ENCODE measurements at regions not wholly inside any gene's neighbourhood (a gene's known extent, or its start where the extent isn't known, plus 50 kb on each side); places are given as distances from the start of the nearest gene placed in this dataset.

DNA sequence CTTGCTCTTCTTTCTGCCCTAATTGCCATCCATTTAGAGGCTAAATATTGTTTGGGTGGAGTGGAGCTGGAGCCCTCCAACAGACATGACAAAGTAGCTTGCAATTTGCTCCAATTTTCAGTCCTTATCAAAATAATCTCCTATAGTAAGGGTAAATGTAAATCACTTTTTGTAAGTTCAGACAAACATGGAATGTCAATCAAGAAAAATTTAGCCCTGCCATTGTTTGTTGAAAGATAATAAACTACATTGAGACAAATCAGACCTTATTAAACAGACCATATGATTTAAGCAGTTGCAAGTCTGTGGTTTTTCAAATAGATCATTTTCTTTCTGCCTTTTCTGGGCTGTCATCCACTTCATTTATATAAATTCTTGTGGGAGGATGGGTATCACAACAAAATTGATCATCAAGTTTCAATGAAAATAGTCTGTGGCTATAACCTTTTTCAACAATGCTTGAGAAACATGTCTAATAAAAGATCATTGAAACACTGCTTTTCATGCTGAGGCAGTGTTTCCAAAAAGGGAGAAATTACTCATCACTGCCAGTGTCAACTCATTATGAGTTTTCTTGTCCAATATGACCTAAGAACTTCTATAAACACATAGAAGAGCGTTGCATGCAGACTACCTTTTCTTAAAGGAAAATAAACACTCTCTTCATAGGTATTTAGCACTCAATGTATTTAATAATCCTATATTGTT lies 1152.0 kb upstream of the B3GALT2 start:
- DNase-seq (ENCODE audit: low spot score), result no peak
- intact Hi-C loops (cut with DNase I), result no loop called here

DNA sequence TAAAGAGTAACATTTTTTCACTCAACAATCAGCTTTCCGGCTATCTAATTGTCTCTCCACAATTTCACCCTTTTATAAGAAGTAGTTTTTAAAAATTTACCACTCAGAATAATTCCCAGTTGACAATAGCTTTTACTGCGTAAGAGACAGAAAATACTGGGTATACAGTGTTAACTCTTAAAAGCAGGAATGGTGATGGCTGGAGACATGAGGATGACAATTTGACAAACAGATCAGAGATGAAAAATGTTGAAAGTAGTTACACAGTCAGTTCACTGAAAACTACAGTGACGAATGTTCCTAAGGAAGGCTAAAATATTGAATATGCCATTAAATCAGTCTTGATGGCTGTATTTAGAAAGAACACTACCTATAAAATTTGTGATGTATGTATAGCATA lies 1146.8 kb upstream of the B3GALT2 start:
- intact Hi-C loops (cut with DNase I), result no loop called here
- DNase-seq (ENCODE audit: low spot score), result no peak

DNA sequence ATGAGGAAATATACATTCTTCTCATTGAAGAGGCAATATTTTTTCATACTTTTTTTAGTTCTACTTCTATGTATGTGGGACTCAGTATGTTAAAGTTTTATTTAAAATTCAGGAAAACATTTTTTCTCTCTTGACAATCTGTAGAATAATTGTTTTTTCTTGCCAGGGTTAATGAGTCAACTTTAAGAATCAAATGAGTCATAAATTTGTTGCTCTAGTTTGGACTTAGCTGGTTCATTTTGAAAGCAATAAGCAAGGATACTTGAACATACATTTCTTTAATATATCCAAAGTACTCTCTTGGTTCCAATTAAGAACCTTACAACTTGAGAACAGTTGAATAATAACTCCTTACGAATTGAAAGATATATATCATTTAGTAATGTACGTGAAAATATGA lies 1145.3 kb upstream of the B3GALT2 start:
- no peak for DNase-seq (ENCODE audit: low spot score)
- intact Hi-C loops (cut with DNase I), result no loop called here

DNA sequence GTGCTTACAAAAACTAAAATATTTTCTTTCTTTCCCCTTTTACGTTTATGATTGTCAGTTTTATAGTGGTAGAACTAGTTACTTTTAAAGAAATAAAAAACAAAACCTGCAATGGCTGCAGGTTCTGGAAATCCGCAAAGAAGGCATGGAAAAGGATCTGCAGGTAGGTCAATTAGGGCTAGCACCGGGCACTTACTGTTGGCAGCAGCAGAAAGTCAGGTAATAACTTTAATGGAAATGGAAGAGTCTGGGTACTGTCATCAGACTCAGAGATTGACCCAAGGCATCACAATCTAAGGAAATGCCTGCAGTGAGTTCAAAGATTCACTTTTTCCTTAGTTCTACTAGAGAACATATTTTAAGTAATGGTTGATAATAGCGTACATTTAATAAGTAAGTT lies 1136.3 kb upstream of the B3GALT2 start:
- no peak for DNase-seq (ENCODE audit: low spot score)
- intact Hi-C loops (cut with DNase I), result no loop called here

DNA sequence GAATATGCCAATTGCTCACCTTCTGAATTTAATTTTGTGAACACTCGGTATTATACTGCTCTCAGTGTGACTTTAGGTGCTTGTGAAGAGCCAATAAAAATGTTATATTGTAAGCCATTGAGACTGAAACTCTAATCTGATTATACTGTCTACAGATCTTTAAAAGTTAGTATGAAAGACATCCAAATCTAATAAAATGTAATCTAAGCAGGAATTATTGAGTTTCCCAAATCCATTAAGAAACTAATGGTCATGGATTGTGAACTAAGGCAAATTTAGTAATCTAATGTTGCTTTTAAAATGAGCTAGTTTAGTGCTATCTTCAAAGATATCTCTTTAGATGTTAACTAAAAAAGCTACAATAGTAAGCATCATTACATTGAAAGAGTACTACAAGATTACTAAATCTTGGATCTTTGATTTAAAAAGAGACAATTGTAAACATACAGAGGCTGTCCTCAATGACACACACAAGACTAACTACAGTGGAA lies 1132.4 kb upstream of the B3GALT2 start:
- no peak for DNase-seq (ENCODE audit: low spot score)
- intact Hi-C loops (cut with DNase I), result no loop called here

DNA sequence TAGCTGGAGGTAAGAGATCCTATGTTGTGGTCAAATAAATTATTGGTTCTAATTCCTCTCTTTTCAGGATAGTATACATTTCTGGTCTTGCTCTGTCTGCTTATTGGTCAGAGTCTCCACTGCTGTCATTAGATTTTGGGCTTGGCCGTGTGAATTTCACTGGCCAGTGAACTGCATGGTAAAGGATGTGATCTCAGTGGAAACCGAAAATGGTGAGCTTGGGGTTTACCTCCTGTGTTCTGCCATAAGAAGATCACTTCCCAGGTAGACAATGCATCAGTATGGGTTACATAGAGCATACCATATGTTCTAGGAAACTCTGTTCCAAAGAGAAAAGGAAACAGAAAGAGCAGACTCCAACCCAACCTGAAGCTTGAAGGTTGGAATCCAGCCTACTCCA lies 1123.3 kb upstream of the B3GALT2 start:
- no peak for DNase-seq (ENCODE audit: low spot score)
- intact Hi-C loops (cut with DNase I), result no loop called here

DNA sequence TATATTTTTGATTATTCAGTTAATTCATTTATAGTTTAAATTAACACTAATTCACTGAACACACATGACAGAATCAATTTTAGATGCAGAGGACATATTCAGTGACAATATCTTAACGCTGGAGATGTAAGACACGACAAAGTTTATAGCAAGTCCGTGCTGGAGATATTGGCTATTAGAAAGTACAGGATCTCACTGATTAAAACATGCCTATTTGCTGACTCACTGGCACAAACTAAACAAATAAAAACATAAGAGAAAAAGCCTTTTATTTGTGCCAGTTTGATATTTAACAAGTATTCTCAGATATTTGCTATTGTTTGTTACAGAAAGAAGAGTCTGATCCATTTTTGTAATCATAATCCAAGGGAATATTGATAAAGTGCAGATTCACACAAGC lies 1122.9 kb upstream of the B3GALT2 start:
- DNase-seq (ENCODE audit: low spot score), result no peak
- intact Hi-C loops (cut with DNase I), result no loop called here

DNA sequence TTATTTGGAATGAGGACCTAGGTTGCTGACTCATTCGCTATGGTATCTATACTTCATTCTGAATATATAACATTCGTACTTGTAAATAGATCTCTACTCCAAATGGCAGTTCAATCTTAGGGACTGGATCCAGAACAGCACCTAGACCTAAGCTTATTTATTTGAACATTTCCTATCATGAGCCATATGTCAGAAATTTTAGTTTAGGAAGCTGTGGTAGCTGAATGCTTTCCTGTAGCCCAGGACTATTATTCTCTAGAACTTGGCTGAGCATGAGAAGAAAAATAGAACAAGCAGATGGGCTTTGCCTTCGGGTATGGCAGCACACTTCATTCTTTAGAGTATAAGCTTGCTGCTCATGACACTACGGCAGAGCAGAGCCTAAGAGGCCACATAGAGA lies 1114.4 kb upstream of the B3GALT2 start:
- DNase-seq (ENCODE audit: low spot score), result no peak
- intact Hi-C loops (cut with DNase I), result loop anchor here in 1 of 2 donors (1.0 kb wide), 1 partner anchor 10 kb away; no protein-coding TSS in a partner anchor

DNA sequence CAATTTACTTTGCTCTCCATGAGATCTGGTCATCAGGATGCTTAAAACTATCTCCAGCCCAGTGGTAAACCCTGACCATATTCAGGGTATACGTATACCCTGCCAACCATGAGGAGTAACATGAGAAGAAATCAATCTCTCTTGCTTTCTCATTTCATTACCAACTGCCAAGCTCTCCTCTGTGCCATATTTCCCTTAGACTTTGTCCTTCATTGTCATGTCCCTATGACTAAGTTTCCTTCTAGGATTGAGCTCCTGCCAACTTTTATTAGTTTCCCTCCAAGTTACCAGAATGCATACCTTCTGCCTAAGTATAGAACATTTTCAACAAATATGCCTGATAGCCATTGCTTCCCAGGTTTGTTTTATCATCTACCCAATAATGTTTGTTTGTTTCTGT lies 1113.9 kb upstream of the B3GALT2 start:
- intact Hi-C loops (cut with DNase I), result loop anchor here in 1 of 2 donors (1.0 kb wide), 1 partner anchor 10 kb away; no protein-coding TSS in a partner anchor
- no peak for DNase-seq (ENCODE audit: low spot score)

DNA sequence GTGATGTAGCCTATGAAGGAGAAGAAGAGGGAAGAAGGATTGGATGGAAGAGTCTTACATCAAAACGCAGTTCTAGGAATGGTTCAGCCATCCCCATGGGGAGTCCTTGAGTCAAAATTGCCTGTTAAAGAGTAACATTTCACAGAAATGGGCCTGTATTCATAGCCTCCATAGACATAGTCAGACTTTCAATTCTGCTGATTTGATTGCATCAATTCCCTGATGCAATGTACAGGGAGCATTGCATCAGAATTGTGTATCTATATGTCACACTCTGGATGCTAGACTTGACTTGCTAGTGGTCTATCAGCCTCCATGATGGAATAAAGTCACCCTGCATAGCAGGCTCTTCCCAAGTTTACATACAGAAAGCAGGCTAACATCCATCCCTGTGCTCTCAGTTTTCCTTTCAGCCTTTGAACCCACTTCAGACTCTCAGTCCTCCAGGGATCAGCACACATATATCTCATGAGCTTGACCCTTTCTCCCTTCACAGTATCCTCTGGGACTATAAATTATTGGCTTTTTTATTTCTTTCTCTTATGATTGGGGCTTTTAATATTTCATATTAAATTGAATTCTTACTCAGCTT lies 1111.7 kb upstream of the B3GALT2 start:
- intact Hi-C loops (cut with DNase I), result no loop called here
- DNase-seq (ENCODE audit: low spot score), result no peak

DNA sequence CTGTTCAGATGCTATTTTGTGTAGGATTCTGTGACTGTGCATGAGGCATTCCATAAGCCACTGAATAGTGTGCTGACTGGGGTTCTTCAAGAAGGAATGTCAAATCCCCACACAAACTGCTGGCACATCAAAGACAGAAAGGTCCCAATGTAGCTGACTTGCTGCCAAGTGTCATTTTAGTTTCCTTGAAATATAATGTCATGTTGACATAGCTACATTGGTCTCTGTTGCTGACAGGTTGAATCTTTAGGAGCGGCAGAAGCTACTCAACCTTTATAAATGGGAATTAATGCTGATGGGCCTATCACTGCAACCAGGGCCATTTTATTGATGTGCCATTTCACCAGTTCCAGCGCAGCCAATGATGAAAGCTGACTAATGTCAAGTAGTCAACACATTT lies 1110.7 kb upstream of the B3GALT2 start:
- intact Hi-C loops (cut with DNase I), result no loop called here
- DNase-seq (ENCODE audit: low spot score), result no peak

DNA sequence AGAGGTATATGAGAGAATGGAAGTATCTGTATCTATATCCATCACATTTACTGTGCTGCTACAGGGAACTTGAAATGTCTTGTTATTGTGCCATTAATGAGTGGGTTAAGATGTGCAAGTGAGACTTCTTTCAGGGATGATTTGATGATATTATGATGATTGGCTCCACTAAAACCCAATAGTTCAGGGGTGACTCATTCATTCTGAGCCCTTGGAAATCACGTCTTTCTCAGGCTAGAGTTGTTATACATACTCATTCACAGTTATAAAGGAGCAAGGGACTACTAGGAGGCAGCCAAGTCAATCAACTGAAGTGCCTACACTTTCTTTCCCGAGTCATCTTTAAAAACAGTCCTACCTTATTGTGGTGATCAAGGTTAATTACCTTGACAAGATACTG lies 1109.8 kb upstream of the B3GALT2 start:
- intact Hi-C loops (cut with DNase I), result no loop called here
- DNase-seq (ENCODE audit: low spot score), result no peak

DNA sequence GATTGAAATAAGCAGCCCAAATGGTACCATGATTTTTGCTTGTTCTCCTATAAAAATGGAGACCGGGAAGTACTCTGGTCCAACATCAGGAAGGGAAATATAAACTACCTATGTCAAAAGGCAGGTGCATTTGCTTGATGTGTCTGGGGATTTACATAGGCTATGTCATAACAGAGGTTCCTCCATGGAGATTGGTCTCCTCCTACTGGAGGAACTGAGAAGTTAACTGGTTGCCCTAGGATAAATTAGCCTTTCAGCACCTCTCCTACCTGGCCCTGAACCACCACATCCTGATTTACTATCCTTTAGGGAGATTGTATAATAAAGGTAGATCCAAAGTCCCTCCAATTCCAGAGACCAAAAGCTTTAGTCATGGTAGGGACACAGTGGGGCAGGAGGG lies 1109.3 kb upstream of the B3GALT2 start:
- DNase-seq (ENCODE audit: low spot score), result no peak
- intact Hi-C loops (cut with DNase I), result no loop called here

DNA sequence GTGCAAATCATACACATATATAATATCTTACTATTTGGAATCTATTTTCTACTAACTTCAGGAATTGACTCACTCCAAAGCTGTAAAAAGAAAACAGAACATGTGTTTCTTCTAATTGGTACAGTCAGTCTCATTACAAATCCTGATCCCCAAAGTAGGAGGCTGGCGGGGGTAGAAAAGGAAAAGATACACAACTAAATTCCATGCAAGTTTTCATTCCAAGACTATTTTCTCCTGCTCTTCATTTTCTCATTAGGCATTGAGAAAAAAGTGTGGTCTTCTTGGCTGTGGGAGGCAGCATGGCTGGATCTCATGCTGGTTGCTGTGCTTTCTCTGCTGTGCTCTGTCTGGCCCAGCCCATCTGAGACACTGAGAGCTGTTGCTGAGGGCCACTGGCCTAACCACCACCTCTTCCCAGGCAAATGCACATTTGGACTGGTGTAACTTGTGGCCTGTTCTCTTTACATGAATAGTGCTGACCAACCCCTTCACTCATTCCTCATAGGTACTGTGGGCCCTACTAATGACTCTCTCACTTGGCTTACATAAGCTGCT lies 1107.5 kb upstream of the B3GALT2 start:
- no peak for DNase-seq (ENCODE audit: low spot score)
- intact Hi-C loops (cut with DNase I), result no loop called here

DNA sequence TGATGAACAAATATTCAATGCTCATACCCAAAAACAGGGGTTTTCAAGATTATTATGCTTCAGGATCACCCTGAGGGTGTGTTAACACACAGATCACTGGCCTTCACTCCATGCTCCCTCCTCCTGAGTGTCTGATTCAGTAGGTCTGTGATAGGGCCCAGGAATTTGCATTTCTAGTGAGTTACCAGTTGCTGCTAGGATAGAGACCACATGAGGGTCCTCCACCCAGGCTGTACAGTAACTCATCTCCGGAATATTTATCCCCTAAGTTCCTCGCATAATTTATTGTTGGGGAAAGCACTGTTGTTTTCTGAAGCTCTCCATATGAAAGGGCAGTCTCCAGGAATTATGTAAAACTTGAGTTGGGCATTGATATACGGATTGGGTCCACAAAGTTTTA lies 1106.6 kb upstream of the B3GALT2 start:
- DNase-seq (ENCODE audit: low spot score), result no peak
- intact Hi-C loops (cut with DNase I), result no loop called here

DNA sequence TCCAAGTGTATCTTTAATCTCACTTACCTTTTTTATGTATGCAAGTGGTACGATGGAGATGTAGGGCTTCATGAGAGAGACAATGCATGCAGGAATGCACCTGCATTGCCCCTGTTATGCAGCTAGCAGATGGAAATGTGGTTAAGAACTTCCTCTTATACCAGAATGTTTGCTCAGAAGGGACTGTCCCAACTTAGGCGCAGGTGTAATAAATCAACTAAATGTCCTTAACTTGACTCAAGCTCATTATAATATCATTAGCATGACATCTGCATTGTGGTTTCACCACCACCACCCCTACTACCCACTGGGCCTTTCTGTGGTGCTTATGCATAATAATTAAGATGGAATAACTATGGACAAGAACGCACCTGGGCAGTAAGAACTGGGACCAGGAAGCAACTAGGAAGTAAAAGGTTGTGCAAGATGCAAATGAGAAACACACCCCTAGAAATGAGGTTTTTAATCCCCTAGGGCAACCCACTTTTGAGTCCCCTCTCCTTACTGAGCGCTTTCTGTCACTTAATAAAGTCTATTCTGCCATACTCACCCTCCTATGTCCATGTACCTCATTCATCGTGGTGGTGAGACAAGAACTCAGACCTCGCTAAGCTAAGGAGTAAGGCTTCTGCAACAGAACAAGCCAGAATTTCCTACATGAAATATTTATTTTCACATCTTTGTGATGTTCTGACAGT lies 1103.3 kb upstream of the B3GALT2 start:
- no peak for DNase-seq (ENCODE audit: low spot score)
- intact Hi-C loops (cut with DNase I), result loop anchor here in 1 of 2 donors (1.0 kb wide), 1 partner anchor 11 kb away; no protein-coding TSS in a partner anchor

DNA sequence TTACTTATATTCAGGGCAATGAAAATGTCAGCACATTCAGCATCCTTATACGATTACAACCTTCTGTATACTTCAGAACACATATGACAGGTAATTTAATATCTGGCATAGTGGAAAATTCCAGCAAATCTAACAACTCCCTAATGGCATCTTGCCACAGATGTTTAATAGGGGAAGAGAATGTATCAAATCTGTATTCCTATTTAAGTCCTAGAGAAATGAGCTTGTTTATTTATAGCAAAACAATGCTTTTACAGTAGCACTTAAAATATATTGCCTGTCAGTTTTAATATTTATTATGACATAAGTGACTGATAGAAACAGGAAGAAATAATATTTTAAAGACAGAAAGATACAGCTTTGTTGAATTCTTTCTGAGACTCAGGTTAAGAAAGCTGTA lies 1101.8 kb upstream of the B3GALT2 start:
- intact Hi-C loops (cut with DNase I), result no loop called here
- DNase-seq (ENCODE audit: low spot score), result no peak

DNA sequence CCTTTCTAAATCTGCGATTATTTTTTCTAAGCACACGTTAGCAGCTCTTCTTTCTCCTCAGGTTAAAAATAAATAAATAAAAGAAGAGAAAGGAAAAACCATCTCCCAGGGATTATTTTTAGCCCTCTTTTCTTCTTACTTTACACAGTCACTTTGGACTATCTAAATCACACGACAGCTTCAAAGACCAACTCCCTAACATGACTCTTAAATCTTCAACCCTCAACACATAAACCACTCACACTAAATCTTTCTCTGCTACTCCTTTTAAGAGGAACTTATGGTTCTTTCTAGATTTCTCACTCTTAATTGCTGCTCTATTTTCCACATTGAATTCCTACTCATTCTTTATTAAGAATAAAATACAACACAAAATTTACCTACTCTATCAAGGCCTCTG lies 1095.0 kb upstream of the B3GALT2 start:
- no peak for DNase-seq (ENCODE audit: low spot score)
- intact Hi-C loops (cut with DNase I), result no loop called here

DNA sequence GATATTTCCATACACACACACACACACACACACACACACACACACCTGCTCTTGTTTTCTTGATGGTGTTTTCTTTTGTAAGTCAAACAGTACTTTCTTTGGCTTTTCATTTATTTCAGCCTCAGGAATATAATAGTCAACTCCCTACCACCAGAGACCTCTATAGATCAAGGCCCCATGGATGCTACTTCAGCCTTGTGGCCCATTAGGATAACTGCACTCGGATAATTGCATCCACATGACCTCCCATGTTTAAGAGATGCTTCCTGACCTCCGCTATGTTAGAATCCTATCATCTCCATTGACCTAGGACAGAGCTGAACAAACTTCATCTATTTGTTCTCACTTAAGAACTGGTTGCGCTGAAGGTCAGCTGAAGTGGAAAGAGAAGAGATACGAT lies 1094.0 kb upstream of the B3GALT2 start:
- intact Hi-C loops (cut with DNase I), result no loop called here
- DNase-seq (ENCODE audit: low spot score), result no peak

DNA sequence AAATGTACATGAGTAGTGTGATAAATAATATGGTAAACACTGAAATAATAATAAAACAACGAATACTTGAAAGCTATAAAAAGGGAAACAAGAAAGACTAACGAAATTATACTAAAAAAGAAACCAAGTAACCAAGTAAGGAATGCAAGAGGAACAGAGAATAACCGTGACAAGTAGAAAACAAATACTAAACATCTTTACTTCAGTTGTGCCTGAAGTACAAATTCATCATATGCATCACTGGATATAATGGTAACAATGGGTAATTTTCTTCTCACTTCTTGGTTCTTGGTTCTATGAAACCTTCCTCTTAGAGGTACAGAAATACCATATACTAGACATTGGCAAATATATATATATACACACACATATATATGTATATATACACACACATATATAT lies 1093.6 kb upstream of the B3GALT2 start:
- DNase-seq (ENCODE audit: low spot score), result no peak
- intact Hi-C loops (cut with DNase I), result no loop called here

Data from posterior vena cava (tissue), 2 donors.